ENCODE measurements at regions not wholly inside any gene's neighbourhood (a gene's known extent, or its start where the extent isn't known, plus 50 kb on each side); places are given as distances from the start of the nearest gene placed in this dataset.
"Not testable (repeated sequence)": the region's sequence is repeated elsewhere in the genome, so short reads cannot be mapped to it uniquely, and the experiment has no call there.

DNA sequence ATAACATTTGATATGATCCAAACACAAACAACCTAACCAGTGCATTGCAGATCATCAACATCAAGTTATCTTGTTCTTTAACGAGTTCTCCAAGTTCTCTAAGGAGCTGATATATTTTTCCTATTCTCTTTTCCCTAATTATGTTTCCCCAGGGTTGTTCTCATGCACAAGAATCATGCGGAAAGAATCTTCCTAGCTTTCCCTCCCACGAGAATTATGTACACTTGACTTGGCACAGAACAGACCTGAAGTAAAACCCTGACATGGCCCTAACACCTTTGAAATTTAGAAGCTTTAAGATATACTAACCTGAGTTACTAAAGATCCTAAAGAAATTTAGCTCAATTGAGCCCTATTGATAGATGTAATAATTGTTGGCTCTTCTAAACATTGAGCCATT, 110.7 kb upstream of the FST start:
- DNase-seq = no peak

DNA sequence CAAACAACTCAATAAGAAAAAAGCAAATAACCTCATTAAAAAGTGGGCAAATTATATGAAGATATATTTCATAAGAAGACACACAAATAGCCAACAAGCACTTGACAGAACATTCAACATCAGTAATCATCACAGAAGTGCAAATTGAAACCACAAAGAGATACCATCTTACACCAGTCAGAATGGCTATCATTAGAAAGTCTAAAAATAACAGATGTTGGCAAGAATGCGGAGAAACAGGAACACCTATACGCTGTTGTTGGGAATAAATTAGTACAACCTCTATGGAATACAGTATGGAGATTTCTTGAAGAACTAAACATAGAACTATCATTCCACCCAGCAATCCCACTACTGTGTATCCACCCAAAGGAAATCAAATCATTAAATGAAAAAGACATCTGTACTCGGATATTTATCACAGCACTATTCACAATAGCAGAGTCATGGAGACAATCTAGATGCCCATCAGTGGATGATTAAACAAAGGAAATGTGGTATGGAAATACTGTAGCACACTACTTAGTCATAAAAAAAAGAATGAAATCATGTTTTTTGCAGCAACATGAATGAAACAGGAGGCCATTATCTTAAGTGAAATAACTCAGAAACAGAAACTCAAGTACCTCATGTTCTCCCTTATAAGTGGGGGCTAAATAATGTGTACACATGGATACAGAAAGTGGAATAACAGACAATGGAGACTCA, 106.8 kb upstream of the FST start:
- DNase-seq = no peak

DNA sequence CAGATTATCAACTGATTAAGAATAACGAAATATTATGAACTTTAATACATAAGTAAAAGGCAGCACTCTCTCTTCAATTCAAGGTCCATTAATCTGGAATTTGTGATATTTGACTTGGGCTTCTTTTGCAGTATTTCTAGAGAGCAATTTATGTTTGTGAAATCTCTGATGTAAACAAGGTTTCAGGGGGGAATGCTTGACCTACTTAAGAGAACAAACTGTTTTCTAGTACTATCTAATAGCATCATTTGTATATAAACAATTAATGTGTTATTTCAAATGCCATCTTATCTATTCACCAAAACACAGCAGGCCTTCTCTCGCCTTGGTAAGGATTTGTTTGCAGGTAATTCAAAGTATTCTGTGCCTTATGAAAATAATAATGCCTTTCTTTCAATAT, 103.6 kb upstream of the FST start:
- DNase-seq = no peak

DNA sequence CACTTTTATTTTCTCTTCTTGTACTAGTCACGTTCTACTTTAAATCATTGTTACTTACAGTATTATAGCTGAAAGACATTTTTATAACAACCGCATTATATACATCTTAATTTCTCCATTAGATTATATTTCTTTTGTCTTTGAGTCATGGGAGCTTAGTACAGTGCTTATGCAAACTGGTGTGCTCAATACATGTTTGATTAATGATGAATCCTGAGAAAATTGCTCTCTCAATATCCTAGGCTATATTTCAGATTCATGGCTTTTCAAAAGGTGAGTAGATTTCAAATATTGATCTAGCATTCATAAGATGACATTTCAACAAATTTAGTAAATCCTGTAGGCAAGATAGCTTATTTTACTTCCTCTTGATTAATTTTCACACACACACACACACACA, 102.2 kb upstream of the FST start:
- DNase-seq = no peak

DNA sequence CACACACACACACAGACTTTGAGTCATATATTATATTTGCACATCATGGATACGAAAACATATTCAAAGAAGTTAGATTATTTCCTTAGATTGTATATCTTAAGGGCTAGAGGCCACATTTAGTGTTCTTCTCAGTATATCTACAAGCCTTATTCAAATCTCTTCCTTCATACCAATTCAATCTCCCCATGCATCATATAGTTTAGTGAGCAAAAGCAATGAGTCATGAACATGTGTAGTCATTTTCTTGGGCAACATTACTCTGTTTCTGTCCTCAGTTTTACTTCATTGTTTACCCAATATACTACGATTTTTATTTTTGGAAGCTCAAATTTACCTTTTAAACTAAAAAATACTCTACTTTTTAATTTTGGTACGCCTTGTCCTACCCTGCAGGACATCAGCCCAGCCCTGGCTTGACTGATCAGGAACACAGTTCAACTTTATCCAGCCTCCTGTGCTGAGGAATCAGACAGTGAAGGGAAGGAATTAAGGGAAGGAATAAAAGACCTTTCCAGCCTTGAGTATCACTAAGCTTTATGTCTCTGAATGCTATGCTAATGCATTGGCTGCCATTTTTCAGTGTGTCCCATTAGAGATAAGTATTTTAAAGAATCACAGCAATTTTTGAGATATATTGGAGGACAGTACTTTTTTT, 101.7 kb upstream of the FST start:
- no peak for DNase-seq

DNA sequence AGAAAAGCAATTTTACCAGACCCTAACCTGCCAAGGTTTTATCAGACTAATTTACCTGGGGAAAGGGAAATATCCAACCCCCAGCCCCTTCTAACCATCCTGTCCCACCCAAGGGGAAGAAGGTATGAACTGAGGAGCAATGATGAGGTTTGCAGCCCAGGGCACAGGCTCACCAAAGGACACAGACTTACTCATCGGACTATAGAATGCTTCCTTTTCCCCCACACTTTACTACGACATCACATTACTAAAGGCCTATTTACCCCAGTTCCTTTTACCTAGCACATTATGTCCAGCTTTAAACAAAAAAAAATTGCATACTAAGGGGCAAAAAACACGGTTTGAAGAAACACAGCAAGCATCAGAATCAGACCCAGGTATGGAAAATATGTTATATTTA, 94.1 kb upstream of the FST start:
- DNase-seq = no peak

DNA sequence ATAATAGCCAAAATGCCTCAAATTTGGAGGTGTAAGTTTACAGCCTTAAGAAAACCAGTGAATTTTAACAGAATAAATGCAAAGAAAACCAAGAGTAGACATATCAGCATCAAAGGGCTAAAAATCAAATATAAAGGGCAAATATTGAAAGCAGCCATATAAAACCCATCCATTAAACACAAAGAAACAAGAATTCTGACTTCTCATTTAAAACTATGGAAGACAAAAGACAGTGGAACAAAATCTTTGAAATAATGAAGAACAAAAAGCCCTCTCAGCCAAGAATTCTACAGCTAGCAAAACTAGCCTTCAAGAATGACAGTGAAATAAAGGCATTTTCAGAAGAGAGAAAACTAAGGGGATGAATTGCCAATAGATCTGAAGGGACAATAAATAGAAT, 91.3 kb upstream of the FST start:
- no peak for DNase-seq

DNA sequence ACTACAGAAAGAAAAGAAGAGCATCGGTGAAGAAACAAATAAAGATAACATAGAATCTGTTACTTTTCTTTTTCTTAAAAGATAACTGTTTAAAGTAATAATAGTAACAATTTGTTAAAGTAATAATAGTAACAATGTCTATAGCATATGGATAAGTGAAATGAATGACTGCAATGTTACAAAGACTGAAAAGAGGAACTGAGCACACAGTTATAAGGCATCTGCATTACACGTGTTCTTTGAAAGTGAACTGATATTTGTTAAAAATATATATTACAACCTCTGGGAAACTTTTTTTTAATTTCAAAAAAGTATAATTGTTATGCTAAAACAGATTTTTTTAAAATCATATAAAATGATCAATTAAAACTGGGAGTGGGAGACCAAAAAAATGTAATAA, 88.4 kb upstream of the FST start:
- DNase-seq = no peak

DNA sequence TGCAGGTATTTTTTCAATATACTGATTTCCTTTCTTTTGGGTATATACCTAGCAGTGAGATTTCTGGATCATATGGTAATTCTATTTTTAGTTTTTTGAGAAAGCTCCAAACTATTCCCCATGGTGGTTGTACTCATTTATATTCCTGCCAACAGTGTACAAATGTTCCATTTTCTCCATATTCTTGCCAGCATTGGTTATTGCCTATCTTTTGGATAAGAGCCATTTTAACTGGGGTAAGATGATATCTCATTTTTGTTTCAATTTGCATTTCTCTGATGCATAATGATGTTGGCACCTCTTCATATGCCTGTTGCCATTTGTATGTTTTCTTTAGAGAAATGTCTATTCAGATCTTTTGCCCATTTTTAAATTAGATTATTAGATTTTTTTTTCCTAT, 85.6 kb upstream of the FST start:
- DNase-seq = no peak

DNA sequence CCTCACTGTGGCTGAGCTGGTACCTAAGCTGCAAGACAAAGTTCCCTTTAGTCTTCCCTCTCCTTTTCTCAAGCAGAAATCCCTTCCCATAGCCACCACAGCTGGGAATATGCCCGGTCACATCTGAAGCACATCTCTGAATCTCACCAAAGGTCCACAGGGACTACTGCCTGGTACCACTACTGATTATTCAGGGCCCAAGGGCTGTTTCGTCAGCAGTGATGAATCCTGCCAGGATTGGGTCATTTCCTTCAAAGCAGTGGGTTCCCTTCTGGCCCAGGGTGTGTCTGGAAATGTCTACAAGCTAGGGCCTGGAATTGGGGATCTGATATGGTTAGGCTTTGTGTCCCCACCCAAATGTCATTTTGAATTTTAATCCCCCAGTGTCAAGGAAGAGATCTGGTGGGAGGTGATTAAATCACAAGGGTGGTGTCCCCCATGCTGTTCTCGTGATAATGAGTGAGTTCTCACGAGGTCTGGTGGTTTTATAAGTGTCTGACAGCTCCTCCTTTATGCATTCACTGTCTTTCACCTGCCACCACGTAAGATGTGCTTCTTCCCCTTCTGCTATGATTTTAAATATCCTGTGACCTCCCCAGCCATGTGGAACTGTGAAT, 83.2 kb upstream of the FST start:
- DNase-seq = no peak

DNA sequence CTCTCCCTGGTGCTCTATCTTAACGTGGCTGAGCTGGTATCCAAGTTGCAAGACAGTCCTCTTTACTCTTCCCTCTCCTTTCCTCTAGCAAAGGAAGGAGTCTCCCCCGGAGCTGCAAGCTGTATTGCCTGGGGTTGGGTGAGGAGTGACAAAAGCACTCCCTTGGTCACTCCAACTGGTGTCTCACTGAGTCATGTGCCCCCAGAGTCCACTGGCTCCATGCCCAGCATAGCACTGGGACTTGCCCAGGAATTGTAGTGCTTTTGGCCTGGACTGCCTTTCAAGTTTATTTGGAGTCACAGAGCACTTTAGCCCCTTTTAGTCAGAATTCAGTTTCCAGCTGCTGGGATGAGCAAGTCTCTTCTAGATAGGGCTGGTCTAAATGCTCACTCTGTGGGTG, 82.6 kb upstream of the FST start:
- no peak for DNase-seq

DNA sequence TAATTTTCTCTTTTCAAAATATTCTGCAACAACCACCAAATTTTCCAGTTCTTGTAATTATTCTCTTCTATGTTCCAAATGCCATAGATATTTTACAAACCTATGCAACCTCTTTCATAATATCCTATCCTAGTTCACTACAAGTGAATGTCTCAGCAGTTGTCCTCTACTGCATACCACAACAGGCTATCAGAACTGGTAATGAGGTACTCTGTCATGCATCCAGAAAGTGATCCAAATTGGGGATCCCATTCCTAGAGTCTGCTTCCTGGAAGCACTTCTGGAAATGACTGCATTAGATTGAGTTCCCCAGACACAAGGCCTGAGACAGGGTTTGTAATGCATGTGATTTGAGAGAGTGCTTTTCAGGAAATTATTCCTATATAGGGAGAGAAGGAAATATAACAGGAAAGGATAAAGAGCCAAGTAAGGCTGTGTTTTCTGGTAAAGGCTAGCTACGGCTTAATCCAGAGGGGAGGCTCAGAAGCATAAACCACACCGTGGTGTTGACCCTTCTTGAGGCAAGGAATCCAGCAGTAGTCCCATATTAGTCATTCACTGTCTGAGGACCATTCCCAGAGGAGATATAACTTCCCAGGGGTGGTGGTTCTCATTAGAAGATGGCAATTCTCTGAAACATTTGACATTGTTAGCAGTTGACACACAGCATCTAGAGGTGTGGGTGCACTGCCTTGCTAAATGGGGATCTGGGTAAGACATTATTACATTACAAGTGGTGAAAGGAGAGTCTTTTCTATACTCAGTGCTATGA, 80.3 kb upstream of the FST start:
- DNase-seq = no peak

DNA sequence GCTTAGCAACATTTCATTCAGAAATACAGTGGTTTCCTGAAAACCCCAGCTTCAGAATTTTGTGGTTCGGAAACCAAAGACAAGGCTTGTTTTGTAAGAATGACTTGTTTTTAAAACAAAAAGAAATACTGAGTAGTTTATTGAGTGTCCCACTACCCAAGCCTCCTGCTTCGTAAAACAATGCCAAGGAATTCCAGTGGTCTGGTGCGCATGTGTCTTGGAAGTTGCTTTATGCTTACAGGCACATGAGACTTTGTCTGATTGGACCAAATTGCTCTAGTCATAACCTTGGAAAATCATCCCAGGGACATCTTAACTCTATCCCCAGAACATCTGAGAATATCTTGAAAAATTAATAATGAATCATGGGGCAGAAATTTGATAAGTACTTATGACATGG, 77.1 kb upstream of the FST start:
- no peak for DNase-seq

DNA sequence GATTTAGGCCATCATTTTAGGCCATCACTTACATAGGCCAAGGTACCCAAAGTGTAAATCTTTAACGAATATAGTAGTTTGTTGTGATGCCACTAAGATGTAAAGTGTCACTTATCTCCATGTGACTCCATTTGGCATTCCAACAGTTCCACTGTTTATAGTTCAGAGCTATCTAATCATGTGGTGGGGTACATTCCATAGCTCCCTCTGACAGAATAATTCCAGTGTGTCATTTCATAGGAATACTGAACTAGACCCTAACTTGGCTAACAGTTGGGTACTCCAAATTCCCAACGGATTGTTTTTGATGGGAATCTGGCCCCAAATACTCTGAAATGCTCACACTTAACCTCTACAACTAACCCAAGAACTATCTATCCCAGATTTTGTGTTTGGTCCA, 76.7 kb upstream of the FST start:
- DNase-seq = no peak

DNA sequence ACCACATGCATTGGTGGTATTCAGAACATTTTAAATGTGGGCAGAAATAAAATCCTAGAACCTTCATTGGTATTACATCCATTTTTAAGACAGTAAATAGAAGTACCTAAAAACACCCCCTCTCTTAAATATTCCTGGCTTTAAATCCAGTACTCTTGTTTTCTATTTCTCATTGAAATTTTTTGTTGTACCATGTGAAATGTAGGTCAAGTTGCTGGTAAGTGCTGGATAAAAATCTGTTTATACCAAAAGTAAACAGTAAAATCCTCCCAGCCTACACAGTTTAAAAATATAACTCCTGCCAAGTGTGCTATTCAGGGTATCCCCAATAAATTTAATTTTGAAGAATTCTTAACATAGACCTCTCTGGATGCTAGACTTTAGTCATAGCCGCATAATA, 75.0 kb upstream of the FST start:
- DNase-seq = no peak

DNA sequence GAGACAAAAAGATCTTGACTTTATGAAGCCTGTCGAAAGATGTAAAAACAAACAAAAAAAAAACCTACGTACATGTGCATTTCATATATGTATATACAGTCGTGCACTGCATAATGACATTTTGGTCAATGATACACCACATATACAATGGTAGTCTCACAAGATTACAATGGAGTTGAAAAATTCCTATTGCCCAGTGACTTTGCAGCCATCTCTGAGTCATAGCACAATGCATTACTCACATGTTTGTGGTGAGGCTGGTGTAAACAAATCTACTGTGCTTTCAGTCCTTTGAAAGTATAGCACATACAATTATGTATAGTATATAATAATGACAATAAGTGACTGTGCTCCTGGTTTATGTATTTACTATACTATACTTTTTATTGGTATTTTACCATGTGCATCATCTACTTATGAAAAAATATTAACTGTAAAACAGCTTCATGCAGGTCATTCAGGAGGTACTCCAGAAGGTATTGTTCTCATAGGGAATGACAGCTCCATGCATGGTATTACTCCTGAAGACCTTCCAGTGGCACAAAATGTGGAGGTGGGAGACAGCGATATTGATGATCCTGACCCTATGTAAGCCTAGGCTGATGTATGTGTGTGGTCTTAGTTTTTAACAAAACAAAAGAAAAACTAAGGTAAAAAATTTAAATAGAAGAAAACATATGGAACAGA, 73.7 kb upstream of the FST start:
- no peak for DNase-seq

DNA sequence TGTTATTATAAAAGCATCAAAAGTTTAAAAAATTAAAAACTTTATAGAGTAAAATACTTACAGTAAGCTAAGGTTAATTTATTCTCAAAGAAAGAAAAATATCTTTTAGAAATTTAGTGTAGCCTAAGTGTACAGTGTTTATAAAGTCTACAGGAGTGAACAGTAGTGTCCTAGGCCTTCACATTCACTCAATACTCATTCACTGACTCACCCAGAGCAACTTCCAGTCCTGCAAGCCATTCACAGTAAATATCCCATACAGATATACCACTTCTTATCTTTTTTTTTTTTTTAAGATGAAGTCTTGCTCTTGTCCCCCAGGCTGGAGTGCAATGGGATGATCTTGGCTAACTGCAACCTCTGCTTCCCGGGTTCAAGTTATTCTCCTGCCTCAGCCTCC, 73.1 kb upstream of the FST start:
- DNase-seq = no peak

DNA sequence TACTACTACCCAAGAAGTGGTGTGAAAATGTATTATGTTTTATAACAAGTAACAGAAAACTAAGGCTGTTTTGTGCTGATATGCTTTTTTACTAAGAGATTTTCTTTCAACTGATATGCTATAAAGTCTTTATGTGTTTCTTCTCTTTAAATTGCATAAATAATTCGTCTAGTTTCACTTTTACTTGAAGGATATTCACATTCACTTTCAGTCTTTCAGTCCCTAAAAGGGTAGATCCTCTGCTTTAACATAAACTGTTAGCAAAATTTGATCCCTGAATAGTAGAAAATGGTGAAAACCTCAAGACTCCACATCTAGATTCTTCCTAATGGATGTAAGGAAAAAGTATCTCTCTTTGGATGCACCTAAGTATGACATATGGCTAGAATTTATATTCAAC, 69.0 kb upstream of the FST start:
- no peak for DNase-seq

DNA sequence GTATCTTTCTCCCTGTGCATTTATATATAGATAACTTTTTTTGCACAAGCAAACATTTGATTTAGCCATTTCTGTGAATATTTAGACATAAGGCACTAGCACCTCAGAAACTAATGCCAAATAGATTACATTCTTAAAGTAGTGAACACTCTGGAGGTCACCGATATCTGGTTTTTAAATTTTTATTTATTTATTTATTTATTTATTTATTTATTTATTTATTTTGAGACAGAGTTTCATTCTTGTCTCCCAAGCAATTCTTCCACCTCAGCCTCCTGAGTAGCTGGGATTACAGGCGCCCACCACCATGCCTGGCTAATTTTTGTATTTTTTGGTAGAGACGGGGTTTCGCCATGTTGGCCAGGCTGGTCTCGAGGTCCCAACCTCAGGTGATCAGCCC, 67.9 kb upstream of the FST start:
- DNase-seq = not testable (repeated sequence)

DNA sequence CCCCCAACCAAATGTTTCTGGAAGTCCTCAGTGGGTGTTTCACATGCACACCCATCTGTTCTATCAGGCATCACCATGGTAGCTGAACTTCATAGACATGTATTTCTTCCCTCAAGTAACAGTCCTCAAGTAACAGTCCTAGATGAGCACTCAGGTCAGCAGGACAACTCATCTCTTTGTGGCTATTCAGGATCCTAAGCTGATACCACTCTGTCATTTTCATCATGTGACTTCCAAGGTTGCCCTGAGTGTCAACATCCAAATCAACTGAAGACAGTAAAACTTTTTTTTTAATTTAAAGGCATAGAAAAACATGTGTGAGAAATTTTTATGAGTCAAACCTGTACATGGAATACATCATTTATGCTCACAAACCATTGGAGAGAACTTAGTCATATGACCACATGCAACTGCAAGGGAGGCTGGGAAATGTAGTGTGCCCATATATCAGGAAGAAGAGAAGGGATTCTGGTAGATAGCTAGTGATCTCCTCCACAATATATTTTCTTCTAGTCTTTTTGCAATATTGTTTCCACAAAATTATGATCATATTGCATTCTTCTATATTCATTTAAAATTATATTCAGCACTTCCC, 64.2 kb upstream of the FST start:
- no peak for DNase-seq

DNA sequence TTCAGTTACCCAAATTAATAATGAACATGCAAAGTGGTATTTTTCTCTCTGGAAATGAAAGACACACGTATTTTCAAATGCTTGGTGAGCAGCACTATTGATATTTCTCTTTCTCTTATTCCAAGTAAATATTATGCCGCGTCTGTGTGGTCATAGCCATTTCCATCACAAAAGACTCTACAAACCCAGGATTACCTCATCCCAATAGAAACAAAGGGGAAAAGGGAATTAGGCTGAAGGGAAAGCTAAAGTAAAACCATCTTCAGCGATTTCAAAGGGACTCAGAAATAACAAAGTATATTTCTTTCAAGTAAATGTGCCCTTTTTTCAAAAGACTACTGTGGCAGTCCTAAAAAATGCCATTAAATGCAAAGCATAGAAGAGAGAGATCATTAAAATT, 62.0 kb upstream of the FST start:
- DNase-seq = no peak

DNA sequence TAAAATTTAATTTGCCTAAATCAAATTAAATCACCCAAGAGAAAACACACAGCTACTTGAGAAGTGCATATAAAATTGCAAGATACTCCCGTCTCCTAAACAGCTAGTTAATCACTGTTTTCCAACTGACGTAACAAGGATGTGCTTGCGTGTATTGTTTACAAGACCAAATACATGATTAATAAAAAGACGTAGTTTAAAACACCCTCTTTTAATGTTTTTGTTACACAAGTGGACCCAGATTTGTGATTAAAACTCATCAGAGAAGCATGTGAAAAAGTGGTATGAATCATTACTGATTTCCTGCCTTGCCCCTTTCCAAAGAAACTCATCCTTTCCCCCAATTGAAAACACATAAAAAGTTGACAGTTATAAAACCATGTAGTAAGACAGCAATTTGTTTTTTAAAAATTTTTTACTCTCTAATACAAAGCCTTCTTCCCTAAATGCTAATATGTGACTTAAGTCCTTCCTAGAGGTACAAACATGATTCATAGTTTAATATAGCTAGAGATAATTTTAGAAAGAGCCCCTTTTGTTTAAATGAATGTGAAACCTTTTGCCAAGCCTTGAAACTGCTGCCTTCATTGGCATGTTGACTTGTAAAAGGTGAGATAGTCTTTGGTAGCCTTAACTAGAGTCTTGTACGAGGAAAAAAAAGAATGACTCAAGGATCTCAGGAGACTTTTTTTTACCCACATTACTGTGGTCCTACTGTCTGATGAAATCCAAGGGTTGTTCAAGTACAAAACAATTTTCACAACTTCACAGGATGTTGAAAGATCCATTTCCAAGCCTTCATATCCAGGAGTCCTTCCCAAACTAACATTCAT, 61.4 kb upstream of the FST start:
- no peak for DNase-seq
